HG03571 (cell line): ENCODE measurements at regions not wholly inside any gene's neighbourhood (a gene's known extent, or its start where the extent isn't known, plus 50 kb on each side); places are given as distances from the start of the nearest gene placed in this dataset.
"Not testable (repeated sequence)": the region's sequence is repeated elsewhere in the genome, so short reads cannot be mapped to it uniquely, and the experiment has no call there.

Experiments
- ATAC-seq: cut with Tn5 transposase; IDR thresholded peaks from one replicate; pipeline ENCODE4 v1.9.1; 2021; ENCODE audit not compliant: unreplicated experiment

DNA sequence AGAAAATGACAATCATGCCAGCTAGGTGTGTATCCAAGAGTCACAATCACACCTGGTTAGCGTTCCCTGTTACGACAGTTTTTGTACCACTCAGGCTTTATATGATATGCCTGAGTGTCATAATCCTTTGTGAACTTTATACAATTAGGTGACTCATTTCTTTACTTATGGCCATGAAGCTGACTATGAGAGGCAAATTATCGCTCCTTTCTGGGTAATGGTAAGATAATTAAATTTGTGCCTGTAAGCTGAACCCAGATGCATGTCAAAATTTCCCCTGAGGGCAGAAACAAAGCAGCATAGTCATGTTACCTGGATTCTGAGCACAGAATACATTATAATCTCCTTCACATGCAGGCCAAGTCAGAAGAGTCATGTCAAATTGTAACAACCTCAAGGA, 970.1 kb upstream of the AMELY start:
- no peak for ATAC-seq

DNA sequence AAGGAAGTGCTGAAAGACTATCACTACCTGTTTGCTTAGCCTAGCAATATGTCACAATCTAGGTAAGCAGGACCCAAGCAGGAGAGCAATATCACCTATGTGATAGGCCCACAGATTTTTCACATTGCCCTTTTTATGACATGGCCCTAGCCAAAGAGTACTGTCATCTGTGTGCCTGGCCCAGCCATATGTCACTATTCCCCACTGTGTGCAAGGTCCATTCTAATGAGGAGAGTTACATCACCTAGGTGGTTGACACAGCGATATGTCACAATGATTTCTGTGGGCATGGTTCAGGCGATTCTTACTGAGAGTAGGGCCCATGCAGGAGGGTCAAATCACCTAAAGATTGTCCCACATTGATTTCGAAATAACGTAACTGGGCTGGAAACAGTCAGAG, 967.7 kb upstream of the AMELY start:
- no peak for ATAC-seq

DNA sequence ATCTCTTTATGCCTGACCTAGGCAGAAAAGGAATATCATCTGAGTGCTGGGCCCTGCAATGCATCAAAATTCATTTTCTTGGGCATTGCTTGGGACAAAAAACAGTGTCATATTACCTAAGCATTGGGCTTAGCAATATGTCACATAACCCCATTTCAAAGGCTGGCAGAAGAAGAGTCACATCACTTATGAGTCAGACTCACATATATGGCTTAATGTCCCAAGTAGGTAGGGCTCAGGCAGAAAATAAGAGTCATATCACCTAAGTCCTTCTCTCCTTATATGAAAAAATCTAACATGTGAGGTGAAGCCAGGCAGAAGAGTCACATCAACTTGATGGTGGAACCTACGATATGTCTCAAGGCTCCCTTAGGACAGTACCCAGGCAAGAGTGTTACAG, 967.2 kb upstream of the AMELY start:
- ATAC-seq: no peak

DNA sequence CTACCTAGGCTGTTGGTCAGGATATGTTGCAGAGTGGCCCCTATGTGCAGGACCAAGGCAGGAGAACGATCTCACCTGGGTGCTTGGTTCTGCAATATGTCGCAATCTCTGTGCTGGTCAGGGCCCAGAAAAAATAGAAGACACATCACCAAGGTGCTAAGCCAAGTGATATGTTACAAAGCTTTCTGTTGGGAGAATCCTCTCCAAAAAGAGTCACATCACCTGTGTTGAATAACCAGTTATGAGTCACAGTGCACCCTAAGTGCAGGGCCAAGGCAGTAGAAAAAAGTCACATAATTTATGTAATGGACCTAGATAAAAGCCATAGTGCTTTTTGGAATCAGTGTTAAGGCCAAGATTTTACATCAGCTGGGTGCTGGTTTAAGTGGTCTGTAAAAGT, 965.9 kb upstream of the AMELY start:
- no peak for ATAC-seq

DNA sequence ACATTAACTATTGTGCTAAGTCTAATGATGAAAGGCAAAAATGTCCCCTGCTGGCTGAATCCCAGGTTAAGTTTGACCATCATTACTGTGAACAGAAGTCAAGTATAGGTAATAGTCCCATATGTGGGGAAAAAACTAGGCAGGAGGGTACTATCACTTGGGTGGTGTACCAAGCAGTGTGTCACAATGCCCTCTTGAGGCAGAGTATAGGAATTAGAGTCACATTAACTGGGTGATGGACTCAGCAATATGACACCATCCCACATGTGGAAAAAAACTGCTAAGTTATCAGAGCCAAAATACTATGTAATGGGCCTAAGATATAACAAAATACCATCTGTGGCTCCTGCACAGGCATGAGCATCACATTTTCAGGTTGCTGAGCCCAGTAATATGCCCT, 962.5 kb upstream of the AMELY start:
- peak; percentile 55 for ATAC-seq

DNA sequence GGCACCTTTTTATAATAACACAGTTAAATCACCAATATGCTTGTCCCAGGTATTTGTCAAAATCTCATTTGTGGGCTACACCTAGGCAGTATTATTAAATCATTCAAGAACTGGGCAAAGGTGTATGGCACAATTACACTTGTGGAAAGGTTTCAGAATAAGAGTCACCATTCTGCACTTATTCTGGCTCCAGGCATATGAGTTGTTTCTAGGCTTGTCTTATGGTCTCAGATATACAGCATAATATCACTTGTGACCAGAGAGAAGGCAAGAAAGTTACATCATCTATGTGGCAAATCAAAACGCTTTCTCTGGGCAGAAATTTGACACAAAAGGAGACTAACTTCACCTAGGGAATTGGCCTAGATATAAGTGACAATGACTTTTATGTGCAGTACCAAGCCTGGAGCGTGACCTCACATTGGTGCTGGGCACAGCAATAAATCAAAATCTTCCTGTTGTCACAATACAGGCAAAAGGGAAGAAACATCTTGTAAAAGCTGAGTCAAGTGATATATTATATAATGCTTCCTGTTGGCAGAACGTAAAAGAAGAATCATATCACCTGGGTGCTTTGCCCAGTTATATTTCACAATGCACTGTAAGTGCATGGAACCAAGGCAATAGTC, 959.9 kb upstream of the AMELY start:
- no peak for ATAC-seq

DNA sequence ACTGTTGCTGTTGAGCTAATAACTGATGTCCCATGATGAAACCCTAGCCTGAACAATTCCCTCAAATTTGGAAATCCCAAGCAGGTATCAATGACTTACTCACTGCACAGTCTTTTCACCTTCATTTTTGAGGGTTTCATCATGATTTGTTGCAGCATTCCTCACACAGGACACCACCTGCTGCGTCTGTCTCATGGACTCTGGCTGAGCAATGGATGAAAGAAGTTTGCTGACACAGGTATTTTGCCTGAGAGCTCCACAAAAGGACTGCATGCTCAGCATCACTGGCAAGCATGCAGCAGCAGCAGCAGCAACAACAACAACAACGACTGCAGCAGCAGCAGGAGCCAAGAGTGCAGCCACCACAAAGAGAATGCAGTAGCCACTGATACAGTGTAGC, 955.4 kb upstream of the AMELY start:
- no peak for ATAC-seq

DNA sequence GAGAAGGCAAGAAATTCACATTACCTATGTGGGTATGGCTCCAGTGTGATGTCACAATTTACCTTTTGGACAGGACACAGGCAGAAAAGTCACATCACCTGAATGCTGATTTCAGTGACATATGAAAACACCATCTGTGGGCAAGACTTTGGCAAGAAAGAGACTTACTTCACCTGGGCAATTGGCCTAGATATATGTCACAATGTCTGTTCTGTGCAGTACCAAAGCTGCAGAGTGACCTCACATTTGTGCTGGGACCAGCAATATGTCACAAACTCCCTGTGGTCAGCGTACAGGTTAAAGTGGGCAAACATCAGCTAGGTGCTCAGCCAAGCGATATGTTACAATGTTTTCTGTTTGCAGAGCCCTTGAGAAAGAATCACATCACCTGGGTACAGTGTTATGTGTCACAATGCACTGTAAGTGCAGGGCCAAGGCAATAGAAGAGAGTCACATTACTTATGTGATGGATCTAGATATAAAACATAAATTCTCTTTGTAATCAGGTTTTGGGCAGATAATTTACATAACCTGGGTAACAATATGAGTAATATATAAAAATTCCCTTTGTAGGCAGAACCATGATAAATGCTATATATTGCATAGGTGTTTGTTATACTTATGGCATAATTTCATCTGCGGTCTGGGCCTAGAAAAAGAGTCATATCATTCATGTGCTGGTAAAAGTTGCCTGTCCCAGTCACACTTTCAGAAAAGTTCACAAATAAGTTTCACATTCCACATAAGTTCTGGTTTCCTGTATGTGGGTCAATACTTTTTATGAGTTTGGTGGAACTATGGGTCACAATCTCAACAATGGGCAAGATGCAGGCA, 949.4 kb upstream of the AMELY start:
- ATAC-seq: no peak

DNA sequence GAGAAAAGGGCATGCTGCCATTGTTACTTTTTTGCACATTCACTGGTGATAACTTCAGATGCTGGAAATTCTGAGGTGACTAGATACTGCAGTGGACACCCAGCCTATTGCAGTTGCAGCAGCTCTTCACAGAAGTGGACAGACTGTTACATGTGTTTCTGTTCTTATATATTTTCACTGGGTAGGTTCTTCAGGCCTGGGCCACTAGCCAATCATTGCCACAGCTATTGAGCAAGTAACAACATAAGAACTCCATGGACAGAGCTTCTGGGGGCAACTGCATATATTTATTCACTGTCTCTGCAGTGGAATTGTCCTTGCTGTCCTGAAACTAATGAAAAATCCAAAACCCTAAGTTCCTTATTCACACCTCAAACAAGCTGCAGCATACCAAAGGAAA, 938.6 kb upstream of the AMELY start:
- ATAC-seq: no peak

DNA sequence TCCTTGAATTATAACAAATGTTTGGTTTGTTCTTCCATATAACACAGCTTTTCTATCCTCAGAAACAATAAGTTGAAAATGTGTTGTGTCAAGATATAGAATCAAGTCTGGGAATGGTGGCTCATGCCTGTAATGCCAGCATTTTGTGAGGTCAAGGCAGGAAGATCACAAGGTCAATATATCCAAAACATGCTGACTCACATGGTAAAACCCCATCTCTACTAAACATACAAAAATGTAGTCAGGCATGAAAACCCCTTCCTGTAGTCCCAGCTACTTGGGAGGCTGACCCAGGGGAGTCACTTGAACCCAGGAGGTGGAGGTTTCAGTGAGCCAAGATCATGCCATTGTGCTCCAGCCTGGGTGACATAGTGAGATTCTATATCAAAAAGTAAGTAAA, 934.2 kb upstream of the AMELY start:
- ATAC-seq: no peak

DNA sequence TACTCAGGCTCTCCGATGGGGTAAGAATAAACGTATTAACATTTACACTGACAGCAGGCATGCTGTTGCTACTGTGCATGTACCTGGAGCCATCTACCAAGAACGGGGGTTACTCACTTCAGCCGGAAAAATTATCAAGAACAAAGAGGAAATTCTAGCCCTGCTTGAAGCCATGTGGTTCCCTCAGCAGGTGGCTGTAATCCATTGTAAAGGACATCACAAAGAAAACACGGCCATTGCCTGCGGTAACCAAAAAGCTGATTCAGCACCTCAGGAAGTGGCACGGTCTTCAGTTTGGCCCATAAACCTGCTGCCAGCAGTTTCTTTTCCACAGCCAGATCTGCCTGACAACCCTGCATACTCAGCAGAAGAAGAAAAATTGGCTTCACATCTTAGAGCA, 925.5 kb upstream of the AMELY start:
- no peak for ATAC-seq

DNA sequence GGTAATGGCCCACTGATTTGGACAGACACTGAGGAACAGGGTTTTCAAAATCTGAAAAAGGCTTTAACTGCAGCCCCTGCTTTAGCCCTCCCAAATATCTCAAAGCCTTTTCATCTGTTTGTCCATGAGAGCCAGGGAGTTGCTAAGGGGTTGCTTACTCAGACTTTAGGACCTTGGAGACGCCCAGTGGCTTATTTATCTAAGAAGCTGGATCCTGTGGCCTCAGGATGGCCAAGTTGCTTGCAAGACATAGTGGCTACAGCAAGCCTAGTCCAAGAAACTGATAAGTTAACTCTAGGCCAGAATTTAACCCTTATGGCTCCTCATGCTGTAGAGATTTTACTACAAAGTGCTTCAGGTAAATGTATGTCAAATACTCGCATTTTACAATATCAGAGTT, 924.8 kb upstream of the AMELY start:
- no peak for ATAC-seq

DNA sequence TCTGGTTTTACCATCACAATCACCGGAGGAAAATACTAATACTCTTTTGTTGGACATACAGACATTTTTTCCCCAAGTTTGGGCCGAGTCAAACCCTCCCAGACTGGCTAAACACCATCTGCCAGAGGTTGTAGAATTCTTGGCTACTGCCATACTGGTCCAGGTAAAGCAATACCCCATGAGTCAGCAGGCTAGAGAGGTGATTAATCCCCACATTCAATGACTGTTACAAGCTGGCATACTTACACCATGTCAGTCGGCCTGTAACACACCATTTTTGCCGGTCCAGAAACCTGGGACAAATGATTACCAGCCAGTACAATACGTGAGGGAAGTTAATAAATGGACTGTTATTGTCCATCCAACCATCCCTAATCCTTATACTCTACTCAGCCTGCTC, 923.9 kb upstream of the AMELY start:
- no peak for ATAC-seq

DNA sequence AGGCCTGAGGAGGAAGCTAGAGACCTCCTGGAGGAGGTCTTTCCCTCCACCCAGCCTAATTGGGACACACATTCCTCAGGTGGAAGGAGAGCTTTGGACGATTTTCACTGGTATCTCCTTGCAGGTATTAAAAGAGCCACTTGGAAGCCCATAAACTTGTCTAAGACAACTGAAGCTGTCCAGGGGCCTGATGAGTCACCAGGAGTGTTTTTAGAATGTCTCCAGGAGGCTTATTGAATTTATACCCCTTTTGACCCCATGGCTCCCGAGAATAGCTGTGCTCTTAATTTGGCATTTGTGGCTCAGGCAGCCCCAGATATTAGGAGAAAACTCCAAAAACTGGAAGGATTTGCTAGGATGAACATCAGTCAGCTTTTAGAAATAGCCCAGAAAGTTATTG, 922.7 kb upstream of the AMELY start:
- no peak for ATAC-seq

DNA sequence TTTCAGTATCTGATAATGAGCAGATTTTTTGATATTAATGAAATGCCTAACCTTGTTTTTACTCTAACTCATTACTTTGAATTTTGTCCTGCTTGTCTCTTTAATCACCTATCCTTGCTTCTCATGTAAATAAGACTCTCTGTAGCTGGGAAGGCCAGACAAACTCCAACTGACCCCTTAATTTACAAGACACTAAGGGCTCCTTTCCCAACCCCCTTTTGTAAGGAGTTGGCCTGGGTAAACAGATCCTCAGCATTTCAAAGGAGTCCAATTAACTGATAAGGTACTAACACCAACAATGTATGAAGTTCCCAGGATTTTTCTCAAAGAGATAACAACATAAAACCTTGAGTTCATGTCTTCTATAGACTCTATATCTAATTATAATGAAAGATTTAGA, 919.3 kb upstream of the AMELY start:
- not testable (repeated sequence) for ATAC-seq

DNA sequence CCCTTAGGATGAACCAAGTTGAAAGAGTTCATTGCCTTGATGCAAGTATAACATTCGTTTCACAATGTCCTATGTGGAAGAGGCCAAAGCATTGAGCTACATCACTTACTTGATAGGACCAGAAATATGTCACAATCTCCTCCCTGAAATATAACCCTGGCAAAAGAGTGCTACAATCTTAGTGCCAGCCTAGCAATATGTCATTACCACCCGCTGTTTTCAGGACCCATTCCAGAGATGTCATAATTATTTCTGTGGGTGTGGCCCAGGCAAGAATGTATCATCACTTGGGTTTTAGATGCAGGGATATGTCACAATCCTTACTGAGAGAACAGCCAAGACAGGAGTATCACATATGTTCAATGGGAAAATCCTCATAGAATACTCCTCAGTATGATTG, 915.0 kb upstream of the AMELY start:
- ATAC-seq: no peak

DNA sequence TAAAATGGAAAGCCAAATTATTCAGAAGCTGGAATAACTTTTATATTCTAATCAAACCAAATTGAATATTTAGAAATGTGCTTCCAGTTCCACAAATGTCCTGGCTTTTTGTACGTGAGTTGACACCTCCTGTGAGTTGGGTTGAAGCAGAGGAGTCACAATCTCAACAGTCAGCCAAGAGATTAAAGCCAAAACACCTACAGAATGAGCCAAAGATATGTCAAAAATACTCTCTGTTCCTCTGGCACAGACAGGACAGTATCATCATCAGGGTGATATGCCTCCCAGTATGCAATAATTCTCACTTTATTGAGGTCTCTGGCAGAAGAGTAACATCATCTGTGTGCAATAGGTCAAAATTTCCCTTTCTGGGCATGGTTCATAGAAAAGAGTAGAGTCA, 914.3 kb upstream of the AMELY start:
- no peak for ATAC-seq

DNA sequence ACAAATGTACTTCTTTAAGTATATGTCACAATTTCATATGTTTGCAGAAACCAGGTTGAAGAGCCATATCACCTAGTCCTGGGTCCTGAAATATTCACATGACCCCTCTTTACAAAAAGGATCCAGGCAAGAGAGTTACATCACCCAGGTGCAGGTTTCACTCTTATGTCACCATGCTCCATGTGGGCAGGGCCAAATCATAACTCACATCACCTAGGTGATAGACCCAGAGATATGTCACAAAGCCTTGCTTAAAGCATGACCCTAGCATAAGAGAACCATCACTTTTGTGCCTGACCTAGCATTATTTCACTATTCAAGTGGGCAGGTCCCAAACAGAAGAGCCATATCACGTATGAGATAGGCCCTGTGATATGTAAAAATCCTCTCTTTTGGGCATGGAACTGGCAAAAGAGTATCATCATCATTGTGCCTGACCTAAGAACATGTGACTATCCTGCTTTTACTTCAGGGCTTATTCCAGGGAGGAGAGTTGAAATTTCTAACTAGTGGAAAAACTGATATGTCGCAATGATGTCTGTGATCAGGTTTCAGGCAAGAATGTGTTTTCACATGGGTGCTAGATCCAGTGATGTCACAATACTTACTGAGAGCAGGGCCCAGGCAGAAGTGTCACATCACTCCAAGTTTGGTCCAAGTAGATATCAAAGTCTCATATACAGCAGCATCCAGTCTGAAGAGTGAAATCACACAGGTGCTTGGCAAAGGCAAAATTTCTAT, 909.9 kb upstream of the AMELY start:
- no peak for ATAC-seq

DNA sequence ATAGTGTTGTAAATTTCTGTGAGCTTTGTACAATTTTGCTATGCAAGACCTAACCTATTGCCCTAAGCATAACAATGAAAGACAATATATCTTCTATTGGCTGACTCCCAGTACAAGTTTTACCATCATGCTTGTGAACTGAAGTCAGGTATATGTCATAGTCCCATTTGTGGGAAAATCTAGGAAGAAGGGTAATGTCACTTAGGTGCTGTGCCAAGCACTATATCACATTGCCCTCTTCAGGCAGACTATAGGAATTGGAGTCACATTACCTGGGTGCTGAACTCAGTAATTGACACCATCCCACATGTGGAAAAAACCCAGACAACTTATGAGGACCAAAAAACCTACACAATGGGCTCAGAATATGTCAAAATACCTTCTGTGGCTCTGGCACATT, 907.4 kb upstream of the AMELY start:
- ATAC-seq: no peak

DNA sequence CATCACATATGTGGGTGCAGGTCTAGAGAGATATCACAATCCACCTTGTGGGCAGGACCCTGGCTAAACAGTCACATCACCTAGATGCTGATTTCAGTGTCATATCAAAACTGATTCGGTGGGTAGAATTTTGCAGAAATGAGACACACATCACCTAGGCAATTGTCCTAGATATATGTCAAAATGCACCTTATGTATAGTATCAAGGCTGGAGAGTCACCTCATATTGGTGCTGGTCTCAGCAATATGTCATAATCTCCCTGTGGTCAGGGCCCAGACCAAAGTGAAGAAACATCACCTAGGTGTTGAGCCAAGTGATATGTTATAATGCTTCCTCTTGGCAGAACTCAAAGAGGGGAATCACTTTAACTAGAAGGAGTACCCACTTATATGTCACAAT, 905.0 kb upstream of the AMELY start:
- no peak for ATAC-seq

DNA sequence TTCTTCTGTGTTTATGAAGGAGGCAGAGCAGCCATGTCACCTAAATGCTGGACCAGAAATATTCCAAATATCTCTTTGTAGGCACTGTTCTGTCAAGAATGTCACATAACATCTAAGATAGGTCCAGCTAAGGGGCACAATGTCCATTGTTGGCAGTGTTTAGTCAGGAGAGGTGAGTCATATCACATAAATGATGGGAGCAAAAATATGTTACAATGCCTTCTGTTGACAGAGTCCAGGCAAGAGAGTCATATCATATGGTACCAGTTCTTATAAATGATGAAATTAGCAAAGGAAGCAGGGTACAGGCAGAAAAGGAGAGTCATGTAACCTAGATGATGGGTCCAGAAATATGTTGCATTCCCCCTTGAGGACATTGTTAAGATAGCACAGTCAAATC, 904.4 kb upstream of the AMELY start:
- no peak for ATAC-seq

DNA sequence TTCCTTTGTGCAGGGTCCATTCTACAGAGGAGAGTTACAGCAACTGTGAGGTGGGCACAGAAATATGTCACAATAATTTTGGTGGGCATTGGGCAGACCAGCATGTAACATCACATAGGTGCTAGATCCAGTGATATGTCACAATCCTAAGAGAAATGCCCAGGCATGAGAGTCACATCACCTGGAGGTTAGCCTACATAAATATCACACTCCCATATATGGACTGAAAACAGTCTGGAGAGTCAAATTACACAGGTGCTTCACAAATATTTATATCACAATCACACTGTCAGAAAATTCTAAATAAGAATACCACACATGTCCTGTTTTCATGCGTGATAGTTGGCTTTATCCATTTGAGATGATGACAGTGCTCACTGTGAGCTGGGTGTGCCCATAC, 903.7 kb upstream of the AMELY start:
- ATAC-seq: no peak
